HL-60/S4 treated with retinoic acid at 250 ng/mL for 4 days and 3 days (cell line): ENCODE measurements at regions not wholly inside any gene's neighbourhood (a gene's known extent, or its start where the extent isn't known, plus 50 kb on each side); places are given as distances from the start of the nearest gene placed in this dataset.
"Not testable (repeated sequence)": the region's sequence is repeated elsewhere in the genome, so short reads cannot be mapped to it uniquely, and the experiment has no call there.

Experiments
- in situ Hi-C: fragments of 300-500 bp; cut with MboI; formaldehyde crosslinking; loops from 2 replicates; pipeline ENCODE4 v1.7.0; 2022; ENCODE audit warnings: low sequenced_read_pairs

GRCh38 chr6:84897988-84898594, 133.7 kb upstream of the TBX18 start:
- in situ Hi-C loops = no loop called here

GRCh38 chr6:84897011-84897410, 132.6 kb upstream of the TBX18 start:
- in situ Hi-C loops = no loop called here

- in situ Hi-C loops = no loop called here
These were observed 128.3 kb upstream of the TBX18 start for GRCh38 chr6:84892671-84893070.

GRCh38 chr6:84882768-84883766, 118.7 kb upstream of the TBX18 start:
- in situ Hi-C loops = no loop called here

- in situ Hi-C loops = not testable (repeated sequence)
These were observed 115.0 kb upstream of the TBX18 start for GRCh38 chr6:84879385-84879784.

GRCh38 chr6:84877515-84878210, 113.3 kb upstream of the TBX18 start:
- in situ Hi-C loops = no loop called here

- in situ Hi-C loops = no loop called here
These were observed 112.5 kb upstream of the TBX18 start for GRCh38 chr6:84876723-84877514.

GRCh38 chr6:84872996-84873723, 108.8 kb upstream of the TBX18 start:
- in situ Hi-C loops = no loop called here

GRCh38 chr6:84871925-84872324, 107.5 kb upstream of the TBX18 start:
- in situ Hi-C loops = no loop called here

GRCh38 chr6:84870672-84871071, 106.3 kb upstream of the TBX18 start:
- in situ Hi-C loops = no loop called here

GRCh38 chr6:84868149-84868548, 103.8 kb upstream of the TBX18 start:
- in situ Hi-C loops = no loop called here

GRCh38 chr6:84867521-84867920, 103.1 kb upstream of the TBX18 start:
- in situ Hi-C loops = no loop called here

GRCh38 chr6:84866715-84867114, 102.3 kb upstream of the TBX18 start:
- in situ Hi-C loops = no loop called here

- in situ Hi-C loops = not testable (repeated sequence)
These were observed 101.0 kb upstream of the TBX18 start for GRCh38 chr6:84865372-84865771.

GRCh38 chr6:84862843-84863242, 98.4 kb upstream of the TBX18 start:
- in situ Hi-C loops = no loop called here

- in situ Hi-C loops = no loop called here
These were observed 96.5 kb upstream of the TBX18 start for GRCh38 chr6:84860920-84861319.

GRCh38 chr6:84860509-84860908, 96.1 kb upstream of the TBX18 start:
- in situ Hi-C loops = no loop called here

GRCh38 chr6:84854811-84855400, 90.5 kb upstream of the TBX18 start:
- in situ Hi-C loops = no loop called here

GRCh38 chr6:84853901-84854300, 89.5 kb upstream of the TBX18 start:
- in situ Hi-C loops = no loop called here

GRCh38 chr6:84848960-84849359, 84.6 kb upstream of the TBX18 start:
- in situ Hi-C loops = no loop called here
